LHCN-M2 (cell line): ENCODE measurements at regions not wholly inside any gene's neighbourhood (a gene's known extent, or its start where the extent isn't known, plus 50 kb on each side); places are given as distances from the start of the nearest gene placed in this dataset.

ENCODE experiments used
- DNase-seq: peaks from one replicate; pipeline ENCODE4 v3.0.0-alpha.2; 2012; ENCODE audit warnings: low read depth

DNA sequence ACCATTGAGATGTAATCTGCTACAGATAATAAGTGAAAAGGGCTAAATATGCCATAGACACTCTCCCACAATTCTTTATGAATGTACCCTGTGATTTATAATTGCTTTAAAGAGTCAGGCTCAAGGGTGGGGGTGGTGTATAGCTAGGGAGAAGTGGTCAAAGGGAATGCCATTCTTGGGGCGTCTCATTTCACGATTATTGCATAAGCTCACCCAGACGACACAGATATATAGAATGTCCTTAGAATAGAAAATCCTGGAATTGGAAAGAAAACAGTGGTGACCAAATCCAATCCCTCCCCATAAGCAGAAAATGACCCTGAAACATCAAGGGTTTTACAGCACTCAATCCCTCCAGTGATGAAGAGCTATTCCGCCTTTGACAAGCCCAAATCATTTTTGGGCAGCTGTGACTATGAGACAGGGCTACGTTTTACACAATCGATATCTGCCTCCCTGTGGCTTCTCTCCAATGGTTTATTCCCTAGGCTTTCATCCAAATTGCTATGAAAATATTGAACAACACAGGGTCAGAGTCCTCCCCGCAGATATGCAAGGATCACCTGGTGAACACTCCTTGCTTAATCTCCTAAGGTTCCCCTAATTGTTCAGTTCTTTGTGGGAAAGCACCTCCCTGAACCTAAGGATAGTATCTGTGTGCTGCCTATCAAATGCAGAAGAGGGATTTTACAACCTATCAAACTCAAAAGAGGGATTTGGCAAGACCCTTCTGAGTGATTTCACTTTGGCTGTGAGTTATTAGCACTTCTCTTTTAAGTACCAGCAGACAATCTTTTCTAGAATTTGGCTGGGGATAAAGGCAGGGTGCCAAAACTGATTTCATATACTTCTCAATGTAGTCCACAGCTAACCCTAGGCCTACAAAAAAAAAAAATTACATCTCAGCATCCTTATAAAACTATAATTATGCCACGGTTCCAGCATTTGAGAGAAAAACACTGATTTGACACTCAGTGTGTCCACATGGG is 144.9 kb upstream of the CDH6 start:
- DNase-seq = no peak

DNA sequence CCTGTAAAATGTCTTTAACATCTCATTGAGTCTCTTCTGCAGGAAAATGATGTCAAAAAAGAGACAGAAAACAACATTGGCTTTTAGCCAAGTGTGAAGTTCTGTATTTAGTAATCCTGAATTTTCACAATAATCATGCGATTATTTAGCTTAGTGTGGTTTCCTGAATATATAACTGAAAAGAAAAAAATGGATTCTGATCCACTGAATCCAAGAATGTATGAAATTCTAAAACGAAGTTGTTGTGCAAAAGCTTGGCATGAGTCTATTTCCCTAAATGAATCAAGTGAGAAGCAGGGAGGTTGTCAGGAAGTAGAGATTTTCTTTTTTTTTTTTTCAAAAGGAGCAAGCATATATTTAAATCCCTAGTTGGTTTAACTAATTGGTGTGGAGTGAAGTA is 145.9 kb upstream of the CDH6 start:
- no peak for DNase-seq

DNA sequence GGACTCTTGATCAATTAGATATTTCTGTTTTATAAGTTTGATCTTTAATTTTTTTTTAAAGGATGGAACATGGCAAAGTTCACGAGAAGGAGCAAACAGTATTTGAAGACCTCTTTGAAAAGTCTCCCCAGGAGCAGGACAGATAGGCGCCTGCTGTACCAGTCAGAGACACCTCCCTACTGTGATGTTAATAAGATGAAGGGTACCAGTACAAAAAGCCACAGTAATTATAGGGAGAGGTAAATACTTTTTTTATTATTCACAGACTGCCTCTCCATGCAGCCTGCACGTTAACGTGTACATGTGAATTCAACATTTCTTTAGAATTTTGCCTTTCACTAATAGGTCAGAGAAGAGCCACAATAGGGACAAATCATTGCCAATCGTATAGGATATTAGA is 146.5 kb upstream of the CDH6 start:
- no peak for DNase-seq

DNA sequence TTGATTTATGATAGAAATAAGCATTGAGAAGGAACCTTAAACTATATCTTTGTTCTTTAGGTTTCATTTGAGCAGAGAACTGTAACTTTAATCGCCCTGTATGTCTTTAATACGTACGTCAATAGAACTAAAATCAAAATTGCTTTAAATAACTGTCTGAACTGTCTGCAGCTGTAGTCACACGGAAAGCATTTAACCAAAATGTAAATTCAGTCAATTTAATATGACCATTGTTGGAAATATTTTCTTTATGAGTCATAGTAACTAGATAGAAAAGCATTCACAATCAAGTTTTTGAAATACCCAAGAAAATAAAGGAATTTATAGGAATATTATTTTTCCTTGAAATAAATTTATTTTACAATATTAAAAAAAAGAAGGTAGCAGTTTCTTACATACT is 157.1 kb upstream of the CDH6 start:
- no peak for DNase-seq

DNA sequence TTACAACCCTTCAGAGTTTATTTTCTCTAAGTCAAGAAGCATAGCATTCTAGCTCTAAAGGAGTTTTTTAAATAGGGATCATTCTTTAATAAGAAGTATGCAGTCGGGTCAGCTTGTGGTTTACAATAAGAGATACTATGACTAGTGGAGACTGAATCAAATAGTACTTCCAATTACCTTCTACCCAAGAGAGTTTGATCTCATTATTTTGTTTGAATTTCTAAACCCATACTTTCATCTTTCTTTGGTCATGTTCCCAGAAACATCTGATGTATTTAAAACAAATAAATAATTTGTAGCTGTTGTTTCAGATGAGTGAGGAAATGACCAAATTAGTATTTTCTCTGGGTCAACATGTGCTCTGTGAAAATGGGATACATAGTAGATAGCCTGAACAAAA is 160.2 kb upstream of the CDH6 start:
- DNase-seq = no peak

DNA sequence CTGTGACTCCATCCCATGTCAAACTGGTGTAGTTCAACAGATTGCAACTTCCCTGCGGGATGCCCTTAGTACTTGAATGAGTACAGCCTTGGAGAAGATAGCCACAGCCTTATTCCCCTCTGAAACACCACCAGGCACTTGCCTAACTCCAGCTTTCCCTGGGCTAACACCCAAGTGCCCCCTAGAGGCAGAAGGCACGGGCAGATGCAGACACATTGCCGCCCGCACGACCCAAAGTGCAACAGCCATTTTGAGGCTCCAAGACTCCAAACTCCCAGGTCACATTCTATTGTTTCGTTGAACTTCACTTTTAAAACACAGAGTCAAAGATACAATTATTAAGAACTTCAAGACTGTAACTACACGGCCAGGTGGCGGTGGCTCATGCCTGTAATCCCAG is 163.6 kb upstream of the CDH6 start:
- no peak for DNase-seq

DNA sequence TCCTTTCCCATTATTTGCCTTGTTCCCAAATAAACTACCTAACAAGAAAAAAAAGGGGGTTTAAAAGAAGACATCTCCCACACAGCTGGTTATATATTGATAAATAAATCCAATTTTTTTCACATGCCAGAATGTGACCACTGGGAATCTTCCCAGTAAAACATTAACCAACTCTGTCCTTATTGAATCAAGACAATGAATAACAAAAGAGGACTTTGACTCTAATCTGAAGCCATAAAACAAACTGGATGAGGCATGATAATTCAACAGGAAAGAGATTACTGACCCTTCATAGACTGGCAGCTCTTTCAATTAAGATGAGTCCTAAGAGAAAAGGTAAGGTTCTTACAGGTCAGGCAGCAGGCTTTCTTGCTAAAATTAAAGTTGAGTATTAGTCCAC is 165.8 kb upstream of the CDH6 start:
- DNase-seq = no peak

DNA sequence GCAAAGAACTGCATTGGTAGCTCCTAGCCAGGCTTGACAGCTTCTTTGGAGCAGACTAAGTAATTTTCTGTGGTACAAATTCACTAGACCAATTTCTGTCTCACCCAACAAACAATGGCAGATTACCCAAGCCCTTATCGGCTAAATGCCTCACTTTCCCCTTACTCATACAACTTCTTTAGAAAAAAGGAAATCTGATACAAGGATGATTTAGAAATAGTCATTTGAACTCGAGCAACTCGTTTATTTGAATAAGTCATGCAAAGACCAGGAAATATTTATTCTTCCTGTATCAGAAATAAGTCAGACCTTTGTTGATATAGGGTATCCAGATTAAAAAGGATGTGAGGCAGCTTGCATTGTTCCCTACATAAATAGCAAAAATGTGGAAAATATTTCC is 170.4 kb upstream of the CDH6 start:
- DNase-seq = no peak

DNA sequence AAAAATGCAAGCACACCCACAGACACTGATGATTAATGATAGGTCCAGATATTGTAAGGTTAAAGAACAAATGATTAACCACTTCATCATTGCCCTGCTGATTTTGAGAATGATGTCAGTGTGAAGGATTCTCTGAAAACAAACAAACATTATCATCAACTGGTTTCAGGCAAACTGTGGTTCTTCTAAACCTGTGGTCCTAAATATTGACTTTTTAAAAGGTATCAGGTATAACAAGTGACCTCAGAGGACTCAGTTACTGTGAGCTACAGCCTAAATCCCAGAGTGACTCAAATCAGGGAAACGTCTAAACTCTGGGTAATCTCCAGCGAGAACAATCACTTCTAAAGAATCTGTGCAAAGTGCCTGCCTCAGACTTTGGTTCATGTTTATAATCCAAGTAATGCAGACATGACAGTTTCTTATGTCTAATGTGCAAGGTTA is 172.3 kb upstream of the CDH6 start:
- DNase-seq = no peak

DNA sequence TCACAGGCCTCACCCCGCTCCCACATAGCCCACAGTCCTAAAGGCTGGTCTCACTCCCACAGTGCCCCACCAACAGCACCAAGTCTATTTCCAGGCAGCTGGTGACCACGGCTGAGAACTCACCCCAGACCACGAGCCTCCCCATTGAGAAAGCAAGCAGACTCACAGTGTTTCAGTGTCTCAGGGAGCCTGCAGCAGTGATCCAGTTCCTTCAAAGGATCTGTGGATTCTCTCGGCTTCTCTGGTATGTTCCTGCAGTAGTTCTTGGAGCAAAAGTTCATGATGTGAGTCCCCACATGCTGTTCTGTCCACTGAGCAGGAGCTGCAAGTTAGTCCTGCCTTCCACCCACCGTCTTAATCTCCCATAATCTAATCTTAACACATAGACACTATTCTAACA is 185.3 kb upstream of the CDH6 start:
- DNase-seq = no peak

DNA sequence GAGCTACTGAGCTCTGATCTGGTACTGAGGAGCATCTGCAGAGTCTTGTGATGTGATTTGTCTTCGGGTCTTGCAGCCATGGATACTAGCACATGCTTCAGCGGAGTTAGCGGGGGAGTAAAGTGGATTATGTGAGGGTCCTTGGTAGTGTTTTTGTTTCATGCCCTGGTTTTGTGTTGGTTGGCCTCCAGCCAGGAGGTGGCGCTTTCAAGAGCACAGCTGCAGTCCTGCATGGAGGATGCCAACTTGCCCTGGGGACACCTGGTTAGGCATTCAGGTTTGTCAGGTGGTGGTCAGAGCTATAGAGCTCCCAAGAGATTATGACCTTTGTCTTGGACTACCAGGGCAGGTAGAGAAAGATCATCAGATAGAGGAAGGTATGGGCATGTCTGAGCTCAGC is 185.8 kb upstream of the CDH6 start:
- DNase-seq = no peak

DNA sequence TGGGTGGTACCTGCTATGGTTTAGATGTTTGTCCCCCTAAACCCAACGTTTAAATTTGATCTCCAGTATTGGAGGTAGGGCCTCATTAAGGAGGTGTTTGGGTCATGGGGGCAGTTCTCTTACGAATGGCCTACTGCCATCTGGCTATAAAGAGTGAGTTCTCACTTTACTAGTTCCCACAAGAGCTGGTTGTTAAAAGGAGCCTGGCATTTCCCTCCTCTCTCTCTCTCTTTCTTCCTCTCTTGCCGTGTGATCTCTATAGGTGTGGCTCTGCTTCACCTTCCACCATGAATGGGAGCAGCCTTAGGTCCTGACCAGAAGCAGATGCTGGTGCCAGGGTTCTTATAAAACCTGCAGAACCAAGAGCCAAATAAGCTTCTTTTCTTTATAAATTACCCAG is 193.2 kb upstream of the CDH6 start:
- no peak for DNase-seq

DNA sequence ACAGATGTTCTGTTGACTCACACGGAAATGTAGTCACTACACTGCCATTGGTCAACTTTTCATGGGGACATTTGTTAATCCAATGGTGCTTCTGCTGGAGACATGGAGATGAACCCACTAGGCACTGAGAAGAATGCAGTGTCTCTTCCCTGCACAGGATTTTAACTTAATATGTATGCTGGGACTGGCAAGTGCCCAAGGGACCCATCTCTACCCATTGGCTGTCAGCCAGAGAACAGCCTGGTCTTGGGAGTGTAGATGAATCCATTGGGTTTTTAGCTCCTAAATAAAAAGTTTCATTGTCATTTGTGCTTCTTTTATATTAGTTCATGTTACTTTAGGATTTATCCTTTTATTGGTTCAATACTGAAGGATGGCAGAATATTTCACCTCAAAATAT is 195.8 kb upstream of the CDH6 start:
- DNase-seq = no peak

DNA sequence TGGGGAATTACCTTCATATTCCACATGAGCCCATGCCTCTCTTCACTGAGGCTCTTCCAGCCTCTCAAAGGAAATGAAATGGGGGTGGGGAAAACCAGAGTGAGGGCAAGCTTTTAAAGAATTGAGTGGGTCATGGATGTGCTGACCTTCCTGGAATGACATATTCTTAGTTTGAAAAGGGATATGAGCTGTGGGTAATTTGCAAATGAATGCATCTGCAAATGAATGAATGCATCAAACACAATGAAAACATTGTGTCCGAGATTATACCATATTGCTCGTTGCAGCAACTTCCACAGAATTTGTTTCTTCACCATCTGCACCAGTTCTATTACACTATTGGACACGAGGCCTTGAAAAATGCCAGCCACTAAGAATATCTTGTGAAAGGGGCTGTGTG is 198.6 kb upstream of the CDH6 start:
- DNase-seq = no peak

DNA sequence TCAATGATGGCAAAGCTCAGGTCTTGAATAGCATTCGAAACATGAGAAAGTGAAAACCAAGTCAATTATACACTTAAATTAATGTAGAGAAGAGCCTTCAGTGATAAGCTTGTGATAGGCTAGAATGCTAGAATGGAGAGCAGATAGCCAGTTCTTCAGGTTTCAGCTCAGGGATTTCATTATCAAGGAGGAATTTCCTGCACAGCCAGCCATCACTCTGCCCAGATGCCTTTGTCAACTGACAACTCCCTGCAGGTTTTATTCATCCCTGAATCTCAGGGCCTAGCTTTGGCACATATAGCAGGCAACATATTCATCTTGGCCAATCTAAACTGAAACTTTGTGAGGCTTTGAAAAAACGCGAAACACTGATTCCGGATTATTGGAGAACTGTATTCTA is 199.3 kb upstream of the CDH6 start:
- DNase-seq = no peak

DNA sequence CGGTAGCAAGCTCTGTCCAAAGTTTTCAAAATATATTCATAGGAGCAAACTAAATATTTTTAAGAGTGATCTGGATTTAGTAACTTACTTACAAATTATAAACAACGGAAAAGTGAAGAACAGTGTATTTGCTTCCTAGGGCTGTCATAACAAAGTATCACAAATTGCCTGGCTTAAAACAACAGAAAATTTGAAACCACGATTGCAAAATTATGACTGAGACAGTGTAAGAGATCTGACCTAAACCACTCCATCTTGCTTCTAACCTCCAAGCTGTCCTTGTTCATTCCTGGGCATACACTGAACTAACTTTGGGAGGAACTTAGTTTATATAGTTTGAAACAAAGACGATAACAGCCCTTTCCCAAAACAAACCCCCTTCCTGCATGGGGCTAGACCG is 202.0 kb upstream of the CDH6 start:
- no peak for DNase-seq

DNA sequence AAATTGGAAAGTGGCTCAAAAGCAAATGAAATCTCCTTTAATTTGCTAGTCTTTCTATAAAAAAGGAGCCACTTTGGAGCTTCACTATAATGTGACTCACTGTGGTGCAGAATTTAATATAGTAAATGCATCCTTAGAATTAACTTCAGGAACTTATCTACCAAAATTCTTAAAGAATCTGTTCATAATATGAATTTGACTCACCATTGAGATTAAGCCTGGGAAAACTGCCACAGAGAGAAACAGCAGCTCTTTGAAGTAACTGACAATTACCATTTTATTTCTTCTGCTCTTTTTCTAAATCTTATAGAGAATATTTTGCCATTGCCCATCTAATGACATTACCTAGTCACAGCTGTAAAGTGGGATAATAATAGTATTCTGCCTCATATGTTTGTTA is 211.9 kb upstream of the CDH6 start:
- DNase-seq = no peak

DNA sequence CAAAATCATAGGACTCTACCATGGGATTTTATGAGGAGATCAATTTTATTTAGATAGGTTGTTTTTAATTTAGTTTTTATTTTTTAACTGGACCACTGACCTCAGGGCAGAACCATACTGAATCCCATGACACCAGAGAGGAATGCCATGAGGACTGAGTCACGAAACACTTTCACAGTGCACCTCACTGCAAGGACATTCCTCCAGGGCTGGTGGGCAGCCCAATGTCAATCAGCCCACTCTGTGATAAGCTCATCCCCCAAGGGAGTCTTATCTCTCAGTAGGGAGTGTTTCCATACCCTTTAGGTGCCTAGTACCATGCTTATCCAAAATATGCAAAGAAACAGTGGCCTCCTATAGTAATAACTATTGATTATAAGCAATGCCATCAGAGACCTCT is 224.5 kb upstream of the CDH6 start:
- DNase-seq = no peak

DNA sequence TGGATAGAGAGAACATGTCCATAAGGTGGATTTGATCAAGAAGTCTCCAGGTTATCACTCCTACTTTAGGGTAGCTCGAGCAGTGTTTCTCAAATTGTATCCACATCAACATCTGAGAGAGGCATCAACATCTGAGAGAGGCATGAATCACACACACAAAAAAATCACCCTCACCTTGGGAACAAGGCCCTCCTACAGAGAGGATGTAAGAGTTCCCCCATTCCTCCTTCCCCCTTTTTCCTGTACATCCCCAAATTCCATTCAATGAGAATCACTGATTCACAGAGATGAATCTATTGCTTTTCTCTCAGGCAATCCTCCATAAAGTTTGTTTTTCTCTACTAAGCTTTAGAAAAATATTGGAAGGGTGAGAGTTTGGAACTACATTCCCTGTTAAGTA is 233.4 kb upstream of the CDH6 start:
- DNase-seq = no peak

DNA sequence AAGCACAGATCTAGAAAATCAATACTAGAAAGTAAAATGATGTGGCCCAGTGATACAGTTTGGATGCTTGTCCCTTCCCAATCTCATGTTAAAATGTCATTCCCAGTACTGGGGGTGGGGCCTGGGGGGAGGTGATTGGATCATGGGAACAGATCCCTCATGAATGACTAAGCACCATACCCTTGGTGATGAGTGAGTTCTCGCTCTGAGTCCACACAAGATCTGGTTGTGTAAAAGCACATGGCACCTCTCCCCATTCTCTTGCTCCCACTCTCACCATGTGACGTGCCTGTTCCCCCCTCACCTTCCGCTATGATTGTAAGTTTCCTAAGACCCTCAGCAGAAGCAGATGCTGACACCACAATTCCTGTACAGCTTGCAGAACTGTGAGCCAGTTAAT is 234.2 kb upstream of the CDH6 start:
- no peak for DNase-seq

DNA sequence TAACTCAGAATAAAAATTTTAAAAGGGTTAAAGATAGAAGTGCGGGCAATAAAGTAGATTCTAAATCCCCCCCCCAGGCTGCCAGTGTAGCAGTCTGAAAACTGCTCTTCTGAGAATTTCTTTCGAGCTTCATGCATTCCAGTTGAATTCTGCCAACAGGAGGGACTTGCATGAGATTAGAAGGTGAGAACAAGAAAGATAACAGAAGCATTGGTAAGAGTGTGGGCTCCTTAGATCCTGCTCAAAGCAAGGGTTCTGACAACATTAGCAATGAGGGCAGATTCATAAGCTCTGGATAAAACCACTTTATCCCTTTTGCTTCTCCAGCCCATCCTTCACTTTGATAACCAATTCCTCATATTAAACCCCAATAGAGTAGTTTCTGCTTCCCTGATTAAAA is 235.9 kb upstream of the CDH6 start:
- no peak for DNase-seq

DNA sequence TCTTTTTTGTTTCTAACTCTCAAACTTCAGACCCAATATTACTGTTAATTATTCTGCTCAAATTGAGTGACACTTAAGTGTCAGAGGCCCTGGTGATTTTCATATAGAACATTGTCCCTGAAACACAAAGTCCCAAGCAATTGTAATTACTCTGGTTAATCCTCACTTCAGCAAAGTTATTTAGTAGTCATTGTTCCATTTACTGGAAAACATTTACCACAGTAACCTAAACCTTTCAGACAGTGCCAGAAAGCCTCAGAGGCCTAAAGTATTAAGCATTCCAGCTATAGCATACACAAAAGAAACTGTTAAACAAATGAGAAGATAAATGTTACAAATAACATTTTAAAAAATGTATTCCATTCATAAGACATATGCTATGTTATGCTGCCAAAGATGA is 237.2 kb upstream of the CDH6 start:
- DNase-seq = no peak

DNA sequence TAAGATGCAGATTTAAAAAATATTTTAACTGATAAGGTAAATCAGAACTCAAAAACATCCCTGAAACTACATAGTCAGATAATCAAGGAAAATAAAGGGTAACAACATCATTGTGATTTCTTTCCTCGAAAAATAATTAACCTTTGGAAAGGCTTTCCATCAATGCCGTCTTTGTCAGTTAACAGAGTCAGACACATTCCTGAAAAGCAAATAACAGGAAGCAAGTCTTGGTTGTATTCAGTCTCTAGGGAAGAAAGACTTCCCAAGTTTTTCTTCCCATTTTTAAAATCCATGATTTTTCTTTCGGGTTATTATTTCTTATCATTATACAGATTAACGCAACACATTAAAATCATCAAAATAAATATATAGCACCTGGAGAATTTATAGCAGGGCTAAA is 256.4 kb upstream of the CDH6 start:
- DNase-seq = no peak

DNA sequence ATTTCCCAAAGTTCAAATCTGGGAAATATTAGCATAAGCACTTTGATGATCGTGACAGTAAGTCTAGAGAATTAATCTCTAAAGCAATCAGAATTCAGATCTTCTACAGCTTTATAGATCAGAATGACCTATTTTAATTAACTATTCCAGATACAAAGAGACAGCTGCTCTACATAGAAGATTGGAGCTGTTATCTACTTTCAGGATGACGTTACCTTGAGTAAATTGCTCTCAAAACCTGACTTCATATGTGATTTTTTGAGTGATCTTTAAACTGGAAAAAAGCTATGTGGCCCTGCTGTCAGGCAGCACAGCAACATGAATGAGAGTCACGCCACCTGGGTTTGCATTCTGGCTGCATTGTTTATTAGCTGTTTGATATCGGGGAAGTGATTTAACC is 259.9 kb upstream of the CDH6 start:
- DNase-seq = no peak
